ENCODE measurements at regions not wholly inside any gene's neighbourhood (a gene's known extent, or its start where the extent isn't known, plus 50 kb on each side); places are given as distances from the start of the nearest gene placed in this dataset.

DNA sequence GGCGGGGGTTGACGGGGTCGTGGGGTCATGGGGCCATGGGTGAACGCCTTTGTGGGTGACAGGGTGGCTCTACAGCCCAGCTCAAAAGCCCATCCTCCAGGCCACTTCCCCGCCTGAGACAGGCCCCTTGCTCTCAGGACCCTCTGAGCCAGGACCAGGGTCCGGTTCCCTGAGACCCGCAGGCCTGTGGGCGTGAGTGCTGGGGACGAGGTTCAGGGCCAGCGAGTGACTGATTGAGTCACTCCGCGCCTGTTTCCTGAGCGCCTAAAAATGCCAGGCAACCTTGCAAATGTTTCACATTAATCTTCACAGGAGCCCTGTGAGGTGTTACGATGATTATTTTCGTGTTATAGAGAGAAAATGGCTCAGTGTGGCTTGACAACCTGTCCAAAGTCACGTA lies 97.8 kb downstream of the ZNF674 start:
- Mint-ChIP-seq H3K9me3 (no peaks in the 10 kb centered on the region), H3K4me3 (peak overlapping the region; percentile 88), H3K4me1 (peaks cover 11% of the 10 kb centered on the region), H3K27me3 (no peaks in the 10 kb centered on the region), H3K27ac (peak overlapping the region; percentile 83), H3K36me3 (peaks cover 12% of the 10 kb centered on the region)
- POLR2A ChIA-PET = no interaction called here
- ATAC-seq (ENCODE audit: low read depth) (no peak), DNase-seq (no peak)

DNA sequence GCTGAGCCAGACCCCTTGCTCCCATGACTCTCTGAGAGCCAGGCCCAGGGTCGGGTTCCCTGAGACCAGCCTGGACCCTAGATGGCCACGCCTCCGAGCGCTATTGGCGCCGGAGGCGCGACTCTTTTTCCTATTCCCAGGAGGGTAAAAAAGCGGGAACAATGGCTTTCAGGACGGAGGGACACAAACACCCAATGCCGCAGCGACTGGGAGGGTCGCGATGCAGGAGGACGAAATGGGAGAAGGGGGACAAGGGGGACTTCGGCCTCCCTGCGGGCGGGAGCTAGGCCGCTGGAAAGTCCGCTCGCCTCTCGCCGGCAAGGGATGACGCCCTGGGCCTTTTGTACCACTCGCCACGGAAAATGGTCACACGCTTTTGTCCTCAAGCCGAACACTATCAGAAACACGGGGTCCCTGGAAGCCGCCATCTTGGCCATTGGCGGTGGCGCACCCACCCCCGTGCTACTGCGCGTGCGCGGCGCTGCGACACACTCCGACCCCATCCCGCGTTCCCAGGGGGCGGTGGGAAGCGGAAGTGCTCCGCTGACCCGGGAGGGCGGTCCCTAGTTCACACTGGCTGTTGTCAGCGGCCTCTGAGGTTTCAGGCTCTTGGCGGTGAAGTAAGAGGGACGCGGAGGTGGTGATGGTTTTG lies 98.4 kb downstream of the ZNF674 start:
- DNase-seq = peak; percentile 87
- POLR2A ChIA-PET = interaction anchor here (0.6 kb wide), 1 partner anchor 286 kb away, joined by 3 read pairs; no protein-coding TSS in a partner anchor
- peak overlapping the region; percentile 88 for H3K4me3 Mint-ChIP-seq
- H3K27ac Mint-ChIP-seq = peak overlapping the region; percentile 83
- H3K9me3 Mint-ChIP-seq = no peaks in the 10 kb centered on the region
- ATAC-seq (ENCODE audit: low read depth) = peak; percentile 95
- peaks cover 9% of the 10 kb centered on the region for H3K4me1 Mint-ChIP-seq
- H3K27me3 Mint-ChIP-seq = no peaks in the 10 kb centered on the region
- H3K36me3 Mint-ChIP-seq = peaks cover 8% of the 10 kb centered on the region

- H3K27ac Mint-ChIP-seq = no peak overlapping the region
- no peak for DNase-seq
- no peak for ATAC-seq (ENCODE audit: low read depth)
- H3K4me1 Mint-ChIP-seq = peaks cover 5% of the 10 kb centered on the region
- no peaks in the 10 kb centered on the region for H3K9me3 Mint-ChIP-seq
- no peaks in the 10 kb centered on the region for H3K36me3 Mint-ChIP-seq
- H3K27me3 Mint-ChIP-seq = no peaks in the 10 kb centered on the region
- H3K4me3 Mint-ChIP-seq = no peak overlapping the region
- POLR2A ChIA-PET = no interaction called here
Observed at GRCh38 chrX:46444011-46444410, 101.2 kb downstream of the ZNF674 start.

- no peak for DNase-seq
- Mint-ChIP-seq H3K4me1 (no peaks in the 10 kb centered on the region), H3K27ac (no peak overlapping the region), H3K4me3 (no peak overlapping the region), H3K9me3 (no peaks in the 10 kb centered on the region), H3K27me3 (no peaks in the 10 kb centered on the region), H3K36me3 (no peaks in the 10 kb centered on the region)
- no peak for ATAC-seq (ENCODE audit: low read depth)
- POLR2A ChIA-PET = no interaction called here
Observed at GRCh38 chrX:46436744-46437143, 108.5 kb downstream of the ZNF674 start.

- Mint-ChIP-seq H3K36me3 (no peaks in the 10 kb centered on the region), H3K27ac (no peak overlapping the region), H3K4me1 (no peaks in the 10 kb centered on the region), H3K9me3 (no peaks in the 10 kb centered on the region), H3K4me3 (no peak overlapping the region), H3K27me3 (no peaks in the 10 kb centered on the region)
- no peak for ATAC-seq (ENCODE audit: low read depth)
- POLR2A ChIA-PET = no interaction called here
- no peak for DNase-seq
Observed at GRCh38 chrX:46433892-46434291, 111.3 kb downstream of the ZNF674 start.

GRCh38 chrX:46408553-46409407 lies 136.4 kb downstream of the ZNF674 start:
- peaks cover 5% of the 10 kb centered on the region for H3K27me3 Mint-ChIP-seq

DNA sequence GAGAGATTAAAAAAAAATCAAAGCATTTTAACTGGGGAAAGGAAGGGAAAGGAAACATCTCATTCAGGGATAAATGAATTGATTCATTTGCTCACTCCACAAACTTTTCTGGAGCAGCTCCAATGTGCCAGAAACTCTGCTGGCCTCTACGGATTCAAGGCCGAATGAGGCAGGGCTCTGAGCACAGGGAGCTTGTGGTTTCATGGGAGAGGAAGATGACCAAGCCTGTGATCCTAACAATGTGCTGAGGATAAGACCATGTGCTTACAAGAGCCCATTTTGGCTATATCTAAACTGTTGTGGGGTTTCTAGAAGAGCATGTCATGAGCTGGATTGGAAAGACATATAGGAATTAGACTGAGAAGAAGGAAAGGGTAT lies 137.5 kb downstream of the ZNF674 start:
- no peak for DNase-seq
- H3K4me3 Mint-ChIP-seq = no peak overlapping the region
- no peaks in the 10 kb centered on the region for H3K27me3 Mint-ChIP-seq
- H3K4me1 Mint-ChIP-seq = no peaks in the 10 kb centered on the region
- no peaks in the 10 kb centered on the region for H3K9me3 Mint-ChIP-seq
- ATAC-seq (ENCODE audit: low read depth) = no peak
- H3K36me3 Mint-ChIP-seq = no peaks in the 10 kb centered on the region
- no peak overlapping the region for H3K27ac Mint-ChIP-seq
- POLR2A ChIA-PET = no interaction called here

More at GRCh38 chrX:46408553-46409407, 136.4 kb downstream of the ZNF674 start:
- Mint-ChIP-seq H3K27ac (no peak overlapping the region), H3K4me1 (no peaks in the 10 kb centered on the region), H3K9me3 (no peaks in the 10 kb centered on the region), H3K36me3 (no peaks in the 10 kb centered on the region), H3K4me3 (no peak overlapping the region)
- POLR2A ChIA-PET = no interaction called here
- peak; percentile 57 for DNase-seq
- no peak for ATAC-seq (ENCODE audit: low read depth)

- Mint-ChIP-seq H3K4me1 (no peaks in the 10 kb centered on the region), H3K27ac (no peak overlapping the region)
Observed at GRCh38 chrX:46407036-46407752, 138.0 kb downstream of the ZNF674 start.

DNA sequence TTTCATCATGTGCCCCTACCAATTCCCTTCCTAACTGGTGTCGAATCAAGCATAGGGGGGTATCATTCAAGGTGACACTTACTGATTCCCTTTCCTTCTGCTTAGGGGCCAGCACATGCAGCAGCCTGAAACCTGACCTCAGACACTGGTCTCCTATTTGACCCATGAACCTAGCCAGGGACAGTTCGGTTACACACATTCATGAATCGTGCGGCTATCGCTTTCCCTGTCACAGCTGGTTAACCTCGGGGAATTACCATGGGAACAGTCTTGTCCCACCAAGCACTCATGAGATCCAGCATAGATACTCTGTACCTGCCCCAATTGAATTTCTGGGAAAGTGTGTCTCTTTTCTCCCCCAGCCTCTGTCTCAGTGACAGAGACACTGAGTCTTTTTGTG lies 140.4 kb downstream of the ZNF674 start:
- Mint-ChIP-seq H3K4me1 (no peaks in the 10 kb centered on the region), H3K36me3 (no peaks in the 10 kb centered on the region), H3K27me3 (no peaks in the 10 kb centered on the region), H3K4me3 (no peak overlapping the region), H3K9me3 (peaks cover 1% of the 10 kb centered on the region), H3K27ac (no peak overlapping the region)
- DNase-seq = no peak
- ATAC-seq (ENCODE audit: low read depth) = no peak
- POLR2A ChIA-PET = no interaction called here

More at GRCh38 chrX:46407036-46407752, 138.0 kb downstream of the ZNF674 start:
- ATAC-seq (ENCODE audit: low read depth) = no peak
- H3K9me3 Mint-ChIP-seq = no peaks in the 10 kb centered on the region
- no peak overlapping the region for H3K4me3 Mint-ChIP-seq
- POLR2A ChIA-PET = no interaction called here
- H3K27me3 Mint-ChIP-seq = no peaks in the 10 kb centered on the region
- no peaks in the 10 kb centered on the region for H3K36me3 Mint-ChIP-seq
- no peak for DNase-seq

DNA sequence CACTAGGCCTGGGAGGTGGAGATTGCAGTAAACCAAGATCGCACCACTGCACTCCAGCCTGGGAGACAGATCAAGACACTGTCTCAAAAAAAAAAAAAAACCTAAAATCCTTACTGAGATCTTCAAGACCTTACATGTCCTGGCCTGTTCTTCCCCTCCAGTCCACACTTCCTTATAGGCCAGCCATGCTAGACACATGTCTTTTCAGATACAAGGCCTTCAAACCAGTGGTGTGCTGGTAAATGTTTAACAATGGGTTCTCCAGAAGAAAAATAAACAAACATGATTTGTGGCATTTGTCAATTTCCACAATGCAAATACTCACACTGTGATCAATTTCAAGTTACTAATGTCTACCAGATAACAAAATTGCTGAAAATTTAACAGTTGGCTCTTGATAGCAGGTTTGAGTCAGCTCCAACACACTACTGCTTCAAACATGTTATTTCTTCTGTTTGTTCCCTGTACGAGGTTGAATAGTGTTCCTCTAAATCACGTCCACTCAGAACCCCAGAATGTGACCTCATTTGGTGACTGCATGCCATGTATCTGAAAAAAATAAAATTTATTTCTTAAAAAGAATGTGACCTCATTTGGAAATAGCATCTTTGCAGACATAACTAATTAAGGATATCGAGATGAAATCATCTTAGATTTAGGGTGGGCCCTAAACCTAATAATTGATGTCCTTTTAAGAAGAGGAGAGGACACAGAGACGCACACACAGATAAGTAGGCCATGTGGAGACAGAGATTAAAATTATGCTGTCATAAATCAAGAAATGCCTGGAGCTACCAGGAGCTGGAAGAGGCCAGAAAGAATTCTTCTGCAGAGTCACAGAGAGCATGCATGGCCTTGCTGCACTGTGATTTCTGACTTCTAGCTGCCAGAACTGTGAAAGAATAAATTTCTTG lies 144.4 kb downstream of the ZNF674 start:
- Mint-ChIP-seq H3K36me3 (no peaks in the 10 kb centered on the region), H3K27ac (no peak overlapping the region), H3K4me3 (no peak overlapping the region), H3K4me1 (no peaks in the 10 kb centered on the region), H3K27me3 (no peaks in the 10 kb centered on the region), H3K9me3 (peaks cover 3% of the 10 kb centered on the region)
- ATAC-seq (ENCODE audit: low read depth) (no peak), DNase-seq (no peak)
- POLR2A ChIA-PET = no interaction called here

DNA sequence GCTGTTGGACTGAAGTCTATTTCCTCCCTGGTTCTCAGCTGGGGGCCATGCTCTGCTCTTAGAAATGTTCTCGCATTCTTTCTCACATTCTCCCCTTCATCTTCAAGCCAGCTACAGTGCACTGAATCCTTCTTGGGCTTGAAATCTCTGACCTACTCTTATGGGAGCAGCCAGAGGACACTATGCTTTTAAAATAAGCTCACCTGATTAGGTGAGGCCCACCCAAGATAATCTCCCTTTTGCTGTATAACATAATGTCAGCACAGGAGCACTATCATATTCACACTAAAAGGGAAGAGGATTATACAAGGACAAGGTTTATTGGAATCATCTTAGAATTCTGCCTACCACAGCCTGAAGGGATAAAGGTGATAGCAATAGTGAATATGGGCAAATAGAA lies 146.3 kb downstream of the ZNF674 start:
- H3K27ac Mint-ChIP-seq = no peak overlapping the region
- no peak for ATAC-seq (ENCODE audit: low read depth)
- POLR2A ChIA-PET = no interaction called here
- H3K9me3 Mint-ChIP-seq = peaks cover 3% of the 10 kb centered on the region
- no peaks in the 10 kb centered on the region for H3K36me3 Mint-ChIP-seq
- no peaks in the 10 kb centered on the region for H3K4me1 Mint-ChIP-seq
- no peak overlapping the region for H3K4me3 Mint-ChIP-seq
- no peaks in the 10 kb centered on the region for H3K27me3 Mint-ChIP-seq
- no peak for DNase-seq

DNA sequence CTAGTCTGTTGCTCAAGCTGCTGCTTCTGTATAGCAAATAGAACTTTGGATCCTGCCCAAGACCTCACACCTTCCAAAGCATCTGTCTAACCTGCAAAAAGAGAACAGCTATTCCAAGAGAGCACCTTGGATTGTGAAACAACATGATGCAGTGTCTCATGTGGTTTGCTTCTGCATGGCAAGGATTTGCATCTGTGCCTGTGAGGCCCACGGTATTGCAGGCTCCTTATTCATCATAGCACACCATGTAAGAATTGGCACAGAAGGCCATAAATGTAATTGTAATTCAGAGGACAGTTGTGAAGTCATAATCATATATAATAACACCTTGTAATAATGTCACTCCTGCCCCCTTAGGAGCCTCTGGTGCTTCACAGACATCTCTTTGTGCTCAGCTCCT lies 147.1 kb downstream of the ZNF674 start:
- Mint-ChIP-seq H3K9me3 (peaks cover 3% of the 10 kb centered on the region), H3K27me3 (no peaks in the 10 kb centered on the region), H3K4me3 (no peak overlapping the region), H3K27ac (no peak overlapping the region), H3K36me3 (no peaks in the 10 kb centered on the region), H3K4me1 (no peaks in the 10 kb centered on the region)
- ATAC-seq (ENCODE audit: low read depth) (no peak), DNase-seq (no peak)
- POLR2A ChIA-PET = no interaction called here

DNA sequence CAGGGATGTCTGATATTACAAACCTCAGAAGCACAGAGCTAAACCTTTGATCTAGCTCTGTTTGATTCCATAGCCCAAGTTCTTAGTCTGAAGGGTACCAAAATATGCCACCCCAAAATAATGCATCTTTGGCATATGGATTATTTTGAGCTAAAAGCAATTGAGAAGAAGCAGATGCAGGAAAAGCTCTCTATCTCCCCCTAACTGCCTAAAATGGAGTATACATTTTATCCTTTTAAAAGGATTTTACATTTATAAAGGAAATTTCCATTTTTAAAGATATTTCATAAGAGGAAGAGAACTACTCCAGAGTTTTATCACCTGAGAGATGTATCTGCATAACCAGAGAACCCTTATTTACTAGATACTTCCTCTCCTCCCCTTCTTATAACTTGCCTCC lies 158.7 kb downstream of the ZNF674 start:
- no peaks in the 10 kb centered on the region for H3K9me3 Mint-ChIP-seq
- H3K4me3 Mint-ChIP-seq = no peak overlapping the region
- peaks cover under 1% of the 10 kb centered on the region for H3K27me3 Mint-ChIP-seq
- no peak for DNase-seq
- no peaks in the 10 kb centered on the region for H3K4me1 Mint-ChIP-seq
- POLR2A ChIA-PET = no interaction called here
- H3K36me3 Mint-ChIP-seq = no peaks in the 10 kb centered on the region
- ATAC-seq (ENCODE audit: low read depth) = no peak
- no peak overlapping the region for H3K27ac Mint-ChIP-seq
